ENCODE measurements at regions not wholly inside any gene's neighbourhood (a gene's known extent, or its start where the extent isn't known, plus 50 kb on each side); places are given as distances from the start of the nearest gene placed in this dataset.

DNA sequence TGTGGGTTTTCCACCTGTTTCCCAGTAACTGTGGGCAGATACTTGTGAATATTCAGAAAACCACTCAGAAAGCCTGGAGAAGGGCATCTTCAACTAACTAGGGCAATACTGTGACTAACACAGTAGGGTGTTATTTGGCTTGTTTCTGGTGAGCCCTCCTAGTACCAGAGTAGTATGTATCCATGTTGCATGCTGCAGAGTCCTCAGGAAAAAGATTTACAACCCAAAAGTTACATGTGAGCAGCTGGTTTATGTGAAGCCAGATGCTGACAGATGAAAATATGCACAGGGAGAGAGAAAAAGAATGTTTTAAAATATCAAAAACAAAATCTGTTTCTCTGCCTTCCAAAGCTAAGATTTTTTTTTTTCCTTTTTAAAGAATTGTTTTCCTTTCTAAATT lies 333.2 kb upstream of the UBE2E3 start:
- DNase-seq: peak in 1 of 2 donors; percentile 51
- no peaks in the 10 kb centered on the region for H3K27me3 ChIP-seq
- no peak for TF ChIP-seq POLR2AphosphoS5 (IDR thresholded peaks at IDR 0.05)
- no peak for TF ChIP-seq EP300 (IDR thresholded peaks at IDR 0.05)
- TF ChIP-seq, protein P1, sequence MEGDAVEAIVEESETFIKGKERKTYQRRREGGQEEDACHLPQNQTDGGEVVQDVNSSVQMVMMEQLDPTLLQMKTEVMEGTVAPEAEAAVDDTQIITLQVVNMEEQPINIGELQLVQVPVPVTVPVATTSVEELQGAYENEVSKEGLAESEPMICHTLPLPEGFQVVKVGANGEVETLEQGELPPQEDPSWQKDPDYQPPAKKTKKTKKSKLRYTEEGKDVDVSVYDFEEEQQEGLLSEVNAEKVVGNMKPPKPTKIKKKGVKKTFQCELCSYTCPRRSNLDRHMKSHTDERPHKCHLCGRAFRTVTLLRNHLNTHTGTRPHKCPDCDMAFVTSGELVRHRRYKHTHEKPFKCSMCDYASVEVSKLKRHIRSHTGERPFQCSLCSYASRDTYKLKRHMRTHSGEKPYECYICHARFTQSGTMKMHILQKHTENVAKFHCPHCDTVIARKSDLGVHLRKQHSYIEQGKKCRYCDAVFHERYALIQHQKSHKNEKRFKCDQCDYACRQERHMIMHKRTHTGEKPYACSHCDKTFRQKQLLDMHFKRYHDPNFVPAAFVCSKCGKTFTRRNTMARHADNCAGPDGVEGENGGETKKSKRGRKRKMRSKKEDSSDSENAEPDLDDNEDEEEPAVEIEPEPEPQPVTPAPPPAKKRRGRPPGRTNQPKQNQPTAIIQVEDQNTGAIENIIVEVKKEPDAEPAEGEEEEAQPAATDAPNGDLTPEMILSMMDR (IDR thresholded peaks at IDR 0.05): no peak
- H3K36me3 ChIP-seq: no peaks in the 10 kb centered on the region
- H3K4me1 ChIP-seq: no peaks in the 10 kb centered on the region
- no peaks in the 10 kb centered on the region for H3K9me3 ChIP-seq
- no peak overlapping the region for H3K27ac ChIP-seq
- intact Hi-C loops (cut with DNase I; ENCODE audit: low total_unique reads): no loop called here
- no peak overlapping the region for H3K4me3 ChIP-seq

DNA sequence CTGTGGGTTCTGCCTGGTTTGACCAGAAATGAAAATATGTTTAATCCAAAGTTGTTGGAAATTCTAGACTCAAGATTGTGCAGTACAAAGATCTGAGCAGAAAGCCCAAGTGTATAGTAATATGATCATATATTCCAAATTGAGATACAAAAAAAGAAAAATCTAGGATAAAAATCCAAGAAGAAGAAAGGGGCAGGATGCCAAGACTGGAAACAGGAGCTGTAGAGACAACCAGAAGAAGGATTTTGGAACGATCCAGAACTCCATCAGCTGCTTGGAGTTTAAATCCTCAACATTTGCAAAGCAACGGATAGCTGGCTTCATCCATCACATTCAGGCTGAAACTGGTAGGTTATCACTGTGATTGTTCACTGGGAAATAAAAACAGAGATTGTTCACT lies 333.6 kb upstream of the UBE2E3 start:
- TF ChIP-seq EP300 (IDR thresholded peaks at IDR 0.05) (no peak), POLR2AphosphoS5 (IDR thresholded peaks at IDR 0.05) (no peak), POLR2A (IDR thresholded peaks at IDR 0.05) (no peak)
- TF ChIP-seq, protein P1 (IDR thresholded peaks at IDR 0.05): no peak
- intact Hi-C loops (cut with DNase I; ENCODE audit: low total_unique reads): no loop called here
- 51 to 69% (median 54%) methylated on average over 2 of the region's 2 CpGs for WGBS, 5 donors
- Histone ChIP-seq H3K4me1 (no peaks in the 10 kb centered on the region), H3K27ac (no peak overlapping the region), H3K27me3 (no peaks in the 10 kb centered on the region), H3K36me3 (no peaks in the 10 kb centered on the region), H3K4me3 (no peak overlapping the region), H3K9me3 (no peaks in the 10 kb centered on the region)
- DNase-seq: peak in 1 of 2 donors; percentile 48

DNA sequence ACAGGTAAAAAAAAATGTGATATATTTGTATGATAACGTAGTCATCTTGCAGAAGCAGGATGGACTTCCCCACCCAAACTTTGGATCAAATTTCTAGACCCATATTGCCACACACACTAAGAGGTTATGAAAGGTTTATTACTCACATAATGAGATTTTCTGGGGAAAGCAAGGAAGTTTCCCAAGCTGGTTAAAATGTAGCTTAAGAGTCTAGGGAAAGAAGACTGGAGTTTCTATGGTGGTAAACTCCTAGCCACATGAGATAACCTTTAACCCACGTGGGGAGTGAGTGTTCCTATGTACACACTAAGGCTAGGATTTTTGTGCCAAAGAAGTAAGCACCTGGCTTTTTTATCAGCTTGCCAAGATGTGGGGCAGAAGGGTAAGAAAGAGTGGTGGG lies 335.7 kb upstream of the UBE2E3 start:
- H3K4me3 ChIP-seq: no peak overlapping the region
- H3K36me3 ChIP-seq: no peaks in the 10 kb centered on the region
- no peaks in the 10 kb centered on the region for H3K27me3 ChIP-seq
- TF ChIP-seq EP300 (IDR thresholded peaks at IDR 0.05): no peak
- peak in 1 of 3 donors; percentile 39 for TF ChIP-seq POLR2AphosphoS5 (IDR thresholded peaks at IDR 0.05)
- WGBS, 5 donors: 37 to 47% (median 43%) methylated on average over 2 of the region's 2 CpGs
- H3K9me3 ChIP-seq: no peaks in the 10 kb centered on the region
- intact Hi-C loops (cut with DNase I; ENCODE audit: low total_unique reads): no loop called here
- H3K4me1 ChIP-seq: no peaks in the 10 kb centered on the region
- no peak overlapping the region for H3K27ac ChIP-seq
- DNase-seq: no peak

DNA sequence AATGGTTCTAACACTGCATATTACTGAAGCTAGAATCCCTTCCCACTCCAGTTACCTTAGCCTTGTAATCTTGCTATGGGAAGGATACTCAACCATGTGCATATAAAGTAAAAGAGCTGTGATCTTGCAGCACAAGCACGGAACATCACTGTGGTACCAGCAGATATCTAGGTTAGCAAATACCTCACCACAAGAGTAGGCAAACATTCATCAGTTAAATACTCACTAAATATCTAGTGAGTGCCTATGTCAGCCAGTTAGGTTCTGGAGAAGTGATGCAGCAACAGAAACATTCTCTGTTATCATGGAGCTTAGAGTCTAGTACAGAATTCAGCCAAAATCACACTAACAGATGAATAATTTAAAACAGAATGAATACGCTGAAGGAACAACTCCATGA lies 349.6 kb upstream of the UBE2E3 start:
- intact Hi-C loops (cut with DNase I; ENCODE audit: low total_unique reads): no loop called here
- Histone ChIP-seq H3K9me3 (no peaks in the 10 kb centered on the region), H3K4me1 (no peaks in the 10 kb centered on the region), H3K27ac (no peak overlapping the region), H3K27me3 (no peaks in the 10 kb centered on the region), H3K4me3 (no peak overlapping the region), H3K36me3 (no peaks in the 10 kb centered on the region)
- TF ChIP-seq, protein P1 (IDR thresholded peaks at IDR 0.05): no peak
- no peak for TF ChIP-seq EP300 (IDR thresholded peaks at IDR 0.05)
- TF ChIP-seq POLR2AphosphoS5 (IDR thresholded peaks at IDR 0.05): no peak
- TF ChIP-seq POLR2A (IDR thresholded peaks at IDR 0.05): no peak
- no peak for DNase-seq
- 76 to 85% (median 83%) methylated on average over 2 of the region's 2 CpGs for WGBS, 5 donors

DNA sequence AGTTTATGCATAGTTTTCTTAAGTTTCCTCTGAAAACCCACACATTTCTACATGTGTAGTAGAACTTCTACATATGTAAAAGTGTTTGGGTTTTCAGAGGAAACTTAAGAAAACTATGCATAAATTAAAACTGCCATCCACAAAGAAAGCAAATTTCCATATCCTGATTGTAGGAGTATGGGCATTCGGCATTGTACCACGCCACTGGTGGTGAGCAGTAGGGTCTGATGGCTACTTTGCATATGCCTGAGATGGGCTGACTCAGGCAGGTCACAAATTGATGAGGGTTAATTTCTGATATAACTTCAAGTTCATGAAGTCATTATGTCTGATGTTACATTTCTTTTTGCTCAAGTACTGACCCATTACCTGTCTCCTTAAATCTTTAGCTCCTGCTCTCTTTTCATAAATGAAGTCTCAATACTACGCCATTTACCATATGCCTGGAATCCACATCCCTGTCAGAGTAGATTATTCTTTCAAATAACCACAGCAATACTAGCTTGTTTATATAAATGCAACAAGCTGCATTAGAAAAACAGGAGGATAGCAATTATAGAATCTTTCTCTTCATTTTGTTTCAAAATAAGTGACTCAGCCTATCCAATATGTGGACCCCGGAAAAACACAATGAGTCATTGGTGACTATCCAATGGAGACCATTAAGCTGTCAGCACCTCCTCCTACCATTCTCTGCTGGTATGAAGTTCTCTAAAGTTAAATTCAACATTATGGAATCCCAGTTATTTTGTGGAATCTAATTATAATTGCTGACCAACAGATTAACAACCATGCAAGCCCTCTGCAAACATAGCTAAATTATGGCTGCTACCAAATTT lies 355.2 kb upstream of the UBE2E3 start:
- no peak overlapping the region for H3K27ac ChIP-seq
- H3K27me3 ChIP-seq: no peaks in the 10 kb centered on the region
- 72 to 94% (median 89%) methylated on average over 4 of the region's 4 CpGs for WGBS, 5 donors
- no peak overlapping the region for H3K4me3 ChIP-seq
- no peak for DNase-seq
- no peaks in the 10 kb centered on the region for H3K36me3 ChIP-seq
- intact Hi-C loops (cut with DNase I; ENCODE audit: low total_unique reads): no loop called here
- no peaks in the 10 kb centered on the region for H3K9me3 ChIP-seq
- no peak for TF ChIP-seq POLR2AphosphoS5 (IDR thresholded peaks at IDR 0.05)
- peaks cover 0 to 6% (median 0%) of the 10 kb centered on the region in 4 donors for H3K4me1 ChIP-seq
